ENCODE measurements at regions not wholly inside any gene's neighbourhood (a gene's known extent, or its start where the extent isn't known, plus 50 kb on each side); places are given as distances from the start of the nearest gene placed in this dataset.

DNA sequence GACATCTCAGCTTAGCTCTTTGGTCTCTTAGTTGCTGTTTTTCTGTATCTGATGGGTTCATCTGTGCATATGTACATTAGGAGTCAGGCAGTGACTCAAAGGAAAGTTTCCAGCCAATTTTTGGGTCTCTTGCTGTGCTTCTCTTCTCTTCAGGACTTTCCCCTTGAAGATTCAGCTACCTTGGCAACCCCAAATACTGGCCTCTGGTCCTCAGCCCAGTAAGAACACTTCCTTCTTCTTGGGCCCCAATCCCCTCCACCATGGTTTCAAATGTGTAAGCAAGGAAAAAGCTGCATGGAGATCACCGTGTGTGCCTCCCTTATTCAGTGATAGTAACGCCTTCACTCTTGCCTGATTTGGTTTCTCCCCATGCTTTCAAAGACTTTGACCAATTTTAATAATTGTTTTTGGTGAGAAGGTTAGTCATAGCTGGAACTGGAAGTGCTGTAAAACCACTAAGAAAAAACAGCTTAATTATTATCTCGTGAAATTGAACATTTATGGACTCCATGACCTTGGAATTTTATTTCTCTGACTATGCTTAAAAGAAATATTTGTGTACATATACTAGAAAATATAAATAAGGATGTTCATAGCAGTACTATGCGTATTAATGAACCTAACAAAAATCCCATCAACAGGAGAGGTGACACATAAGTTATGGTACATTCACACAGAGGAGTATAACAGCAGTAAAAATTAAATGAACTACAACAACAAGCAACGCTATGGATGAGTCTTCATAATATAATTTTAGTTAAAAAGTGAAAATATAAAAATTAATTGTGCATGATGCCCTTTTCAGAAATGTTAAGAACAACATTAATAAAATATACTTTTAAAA lies 125.3 kb upstream of the BCL6 start:
- no peaks in the 10 kb centered on the region for H3K4me1 ChIP-seq (ENCODE audit: control insufficient read depth in 5 of 5, insufficient read depth in 5 of 5, low read length in 5 of 5)
- no peak overlapping the region for H3K27ac ChIP-seq (ENCODE audit: low read depth in 1 of 2, low read length in 1 of 2)
- no peaks in the 10 kb centered on the region for H3K27me3 ChIP-seq (ENCODE audit: control insufficient read depth in 3 of 3, insufficient read depth in 3 of 3, low read length in 2 of 3)
- H3K9me3 ChIP-seq (ENCODE audit: control insufficient read depth in 4 of 4, insufficient read depth in 3 of 4, low read length in 3 of 4): no peaks in the 10 kb centered on the region
- H3K9ac ChIP-seq (ENCODE audit: insufficient read depth in 1 of 2, low read length in 2 of 2): no peak overlapping the region
- H3K36me3 ChIP-seq (ENCODE audit: control insufficient read depth in 4 of 4, insufficient read depth in 4 of 4, low read length in 4 of 4): no peaks in the 10 kb centered on the region
- TF ChIP-seq, protein P1, sequence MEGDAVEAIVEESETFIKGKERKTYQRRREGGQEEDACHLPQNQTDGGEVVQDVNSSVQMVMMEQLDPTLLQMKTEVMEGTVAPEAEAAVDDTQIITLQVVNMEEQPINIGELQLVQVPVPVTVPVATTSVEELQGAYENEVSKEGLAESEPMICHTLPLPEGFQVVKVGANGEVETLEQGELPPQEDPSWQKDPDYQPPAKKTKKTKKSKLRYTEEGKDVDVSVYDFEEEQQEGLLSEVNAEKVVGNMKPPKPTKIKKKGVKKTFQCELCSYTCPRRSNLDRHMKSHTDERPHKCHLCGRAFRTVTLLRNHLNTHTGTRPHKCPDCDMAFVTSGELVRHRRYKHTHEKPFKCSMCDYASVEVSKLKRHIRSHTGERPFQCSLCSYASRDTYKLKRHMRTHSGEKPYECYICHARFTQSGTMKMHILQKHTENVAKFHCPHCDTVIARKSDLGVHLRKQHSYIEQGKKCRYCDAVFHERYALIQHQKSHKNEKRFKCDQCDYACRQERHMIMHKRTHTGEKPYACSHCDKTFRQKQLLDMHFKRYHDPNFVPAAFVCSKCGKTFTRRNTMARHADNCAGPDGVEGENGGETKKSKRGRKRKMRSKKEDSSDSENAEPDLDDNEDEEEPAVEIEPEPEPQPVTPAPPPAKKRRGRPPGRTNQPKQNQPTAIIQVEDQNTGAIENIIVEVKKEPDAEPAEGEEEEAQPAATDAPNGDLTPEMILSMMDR (IDR thresholded peaks at IDR 0.05; ENCODE audit: control extremely low read depth, extremely low read depth): no peak
- WGBS, 2 donors: 91 to 95% methylated on average over 5 of the region's 5 CpGs
- no peak for ATAC-seq (ENCODE audit: insufficient read depth, low FRiP score)
- no peak overlapping the region for H3K4me3 ChIP-seq
- no peak for DNase-seq

DNA sequence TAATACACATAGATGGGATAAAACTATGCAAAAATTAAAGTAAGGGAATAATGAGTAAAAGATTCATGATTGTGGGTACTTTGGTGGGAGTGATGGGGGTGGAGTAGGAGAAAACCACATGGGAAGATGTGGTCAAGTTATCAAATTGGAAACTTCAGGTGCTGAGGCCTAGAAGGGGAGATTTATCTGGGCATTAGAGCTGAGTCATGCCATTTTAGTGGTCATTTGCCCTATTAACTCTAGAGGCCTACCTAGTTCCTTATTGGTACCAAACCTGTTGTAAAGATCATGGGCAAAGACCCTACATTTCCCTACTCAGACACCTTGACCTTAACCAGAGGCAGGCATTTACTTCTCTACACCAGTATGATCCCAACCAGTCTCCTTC lies 125.9 kb upstream of the BCL6 start:
- Histone ChIP-seq H3K4me3 (no peak overlapping the region), H3K36me3 (ENCODE audit: control insufficient read depth in 4 of 4, insufficient read depth in 4 of 4, low read length in 4 of 4) (no peaks in the 10 kb centered on the region), H3K9ac (ENCODE audit: insufficient read depth in 1 of 2, low read length in 2 of 2) (no peak overlapping the region), H3K9me3 (ENCODE audit: control insufficient read depth in 4 of 4, insufficient read depth in 3 of 4, low read length in 3 of 4) (no peaks in the 10 kb centered on the region), H3K27ac (ENCODE audit: low read depth in 1 of 2, low read length in 1 of 2) (no peak overlapping the region), H3K27me3 (ENCODE audit: control insufficient read depth in 3 of 3, insufficient read depth in 3 of 3, low read length in 2 of 3) (no peaks in the 10 kb centered on the region), H3K4me1 (ENCODE audit: control insufficient read depth in 5 of 5, insufficient read depth in 5 of 5, low read length in 5 of 5) (no peaks in the 10 kb centered on the region)
- TF ChIP-seq, protein P1 (IDR thresholded peaks at IDR 0.05; ENCODE audit: control extremely low read depth, extremely low read depth): no peak
- ATAC-seq (ENCODE audit: insufficient read depth, low FRiP score) (no peak), DNase-seq (no peak)

DNA sequence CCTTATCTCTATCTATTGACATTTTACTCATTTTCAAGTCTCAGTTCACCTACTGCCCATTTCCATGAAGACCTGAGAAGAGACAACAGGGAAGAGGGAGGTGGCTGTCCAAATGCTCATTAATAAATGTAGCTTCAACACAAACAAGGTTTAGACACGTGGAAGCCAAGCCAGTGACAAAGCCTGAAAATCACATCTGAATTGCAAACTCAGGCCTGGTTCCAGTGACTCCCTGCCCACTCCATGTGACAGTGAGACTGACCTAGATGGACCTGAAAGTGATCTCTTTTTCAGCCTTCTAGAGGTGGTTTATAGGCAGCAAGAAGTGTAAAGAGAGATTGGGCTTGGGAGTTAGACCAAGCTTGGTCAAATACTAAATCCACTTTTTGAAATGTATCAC lies 126.6 kb upstream of the BCL6 start:
- H3K9me3 ChIP-seq (ENCODE audit: control insufficient read depth in 4 of 4, insufficient read depth in 3 of 4, low read length in 3 of 4): no peaks in the 10 kb centered on the region
- no peak for DNase-seq
- H3K27ac ChIP-seq (ENCODE audit: low read depth in 1 of 2, low read length in 1 of 2): no peak overlapping the region
- no peak overlapping the region for H3K4me3 ChIP-seq
- H3K4me1 ChIP-seq (ENCODE audit: control insufficient read depth in 5 of 5, insufficient read depth in 5 of 5, low read length in 5 of 5): no peaks in the 10 kb centered on the region
- TF ChIP-seq, protein P1 (IDR thresholded peaks at IDR 0.05; ENCODE audit: control extremely low read depth, extremely low read depth): no peak
- ATAC-seq (ENCODE audit: insufficient read depth, low FRiP score): no peak
- no peaks in the 10 kb centered on the region for H3K27me3 ChIP-seq (ENCODE audit: control insufficient read depth in 3 of 3, insufficient read depth in 3 of 3, low read length in 2 of 3)
- no peaks in the 10 kb centered on the region for H3K36me3 ChIP-seq (ENCODE audit: control insufficient read depth in 4 of 4, insufficient read depth in 4 of 4, low read length in 4 of 4)
- H3K9ac ChIP-seq (ENCODE audit: insufficient read depth in 1 of 2, low read length in 2 of 2): no peak overlapping the region
- 87 to 92% methylated on average over 1 of the region's 1 CpG for WGBS, 2 donors

DNA sequence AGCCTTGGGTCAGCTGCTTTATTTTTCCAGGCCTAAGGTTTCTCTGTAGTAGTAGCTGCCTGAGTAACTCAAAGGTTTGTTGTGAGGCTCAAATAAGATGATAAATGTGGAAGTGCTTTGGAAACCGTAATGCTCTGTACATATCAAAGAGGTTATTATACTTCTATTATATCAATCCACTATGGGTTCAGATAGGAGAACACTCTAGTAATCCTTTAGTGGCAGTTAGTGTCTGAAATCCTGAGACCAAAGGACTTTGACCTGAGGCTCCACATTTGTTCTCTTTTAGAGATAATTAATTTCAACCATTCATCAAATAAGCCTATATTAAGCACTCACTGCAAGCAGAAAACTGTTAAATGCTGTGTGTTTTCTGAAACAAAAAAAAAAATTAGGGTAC lies 128.6 kb upstream of the BCL6 start:
- H3K4me1 ChIP-seq (ENCODE audit: control insufficient read depth in 5 of 5, insufficient read depth in 5 of 5, low read length in 5 of 5): no peaks in the 10 kb centered on the region
- no peak for DNase-seq
- no peak overlapping the region for H3K4me3 ChIP-seq
- TF ChIP-seq, protein P1 (IDR thresholded peaks at IDR 0.05; ENCODE audit: control extremely low read depth, extremely low read depth): no peak
- no peak for ATAC-seq (ENCODE audit: insufficient read depth, low FRiP score)
- no peaks in the 10 kb centered on the region for H3K27me3 ChIP-seq (ENCODE audit: control insufficient read depth in 3 of 3, insufficient read depth in 3 of 3, low read length in 2 of 3)
- no peaks in the 10 kb centered on the region for H3K36me3 ChIP-seq (ENCODE audit: control insufficient read depth in 4 of 4, insufficient read depth in 4 of 4, low read length in 4 of 4)
- H3K27ac ChIP-seq (ENCODE audit: low read depth in 1 of 2, low read length in 1 of 2): no peak overlapping the region
- WGBS, 2 donors: 76 to 90% methylated on average over 1 of the region's 1 CpG
- H3K9ac ChIP-seq (ENCODE audit: insufficient read depth in 1 of 2, low read length in 2 of 2): no peak overlapping the region
- H3K9me3 ChIP-seq (ENCODE audit: control insufficient read depth in 4 of 4, insufficient read depth in 3 of 4, low read length in 3 of 4): no peaks in the 10 kb centered on the region

Data from lung (tissue), 11 donors.